Hepatocyte (in vitro differentiated cells): ENCODE measurements at regions not wholly inside any gene's neighbourhood (a gene's known extent, or its start where the extent isn't known, plus 50 kb on each side); places are given as distances from the start of the nearest gene placed in this dataset.

Experiments
- DNase-seq: peaks from one replicate; pipeline ENCODE4 v3.0.0-alpha.2; 2016; ENCODE audit warnings: low spot score
- H2AFZ ChIP-seq: fragments of 200-600 bp; sonication (generic); 2 replicates; pipeline ENCODE4 v1.6.0; 2016; ENCODE audit warnings: antibody characterized with exemption, mild to moderate bottlenecking
- H3K27ac ChIP-seq: fragments of 200-600 bp; sonication (generic); 2 replicates; pipeline ENCODE4 v1.5.1; 2016; ENCODE audit warnings: mild to moderate bottlenecking
- H3K27me3 ChIP-seq: fragments of 200-600 bp; sonication (generic); 2 replicates; pipeline ENCODE4 v1.6.1; 2016
- H3K36me3 ChIP-seq: fragments of 200-600 bp; sonication (generic); replicated peaks from 2 replicates; pipeline ENCODE4 v1.5.1; 2016; ENCODE audit warnings: low read depth; ENCODE audit not compliant: insufficient read depth
- H3K4me1 ChIP-seq: fragments of 200-600 bp; sonication (generic); 2 replicates; pipeline ENCODE4 v1.5.1; 2016; ENCODE audit warnings: mild to moderate bottlenecking, moderate library complexity; ENCODE audit not compliant: insufficient read depth
- H3K4me2 ChIP-seq: fragments of 200-600 bp; sonication (generic); 2 replicates; pipeline ENCODE4 v1.6.0; 2016
- H3K4me3 ChIP-seq: fragments of 200-600 bp; sonication (generic); 2 replicates; pipeline ENCODE4 v1.5.1; 2016; ENCODE audit warnings: mild to moderate bottlenecking
- H3K79me2 ChIP-seq: fragments of 200-600 bp; sonication (generic); 2 replicates; pipeline ENCODE4 v1.6.0; 2017; ENCODE audit warnings: mild to moderate bottlenecking
- H3K9me2 ChIP-seq: fragments of 200-600 bp; sonication (generic); replicated peaks from 2 replicates; pipeline ENCODE4 v1.6.0; 2017; ENCODE audit warnings: mild to moderate bottlenecking; ENCODE audit not compliant: insufficient read depth
- H3K9me3 ChIP-seq: fragments of 200-600 bp; sonication (generic); 2 replicates; pipeline ENCODE4 v1.5.1; 2016; ENCODE audit warnings: low read depth, mild to moderate bottlenecking
- H4K20me1 ChIP-seq: fragments of 200-600 bp; sonication (generic); 2 replicates; pipeline ENCODE4 v1.6.0; 2016; ENCODE audit warnings: mild to moderate bottlenecking; ENCODE audit not compliant: insufficient read depth, poor library complexity, severe bottlenecking
- EZH2 ChIP-seq: fragments of 200-600 bp; sonication (generic); IDR thresholded peaks from 2 replicates; pipeline ENCODE4 v1.6.1; 2016; ENCODE audit warnings: antibody characterized with exemption, mild to moderate bottlenecking, borderline replicate concordance
- EZH2phosphoT487 ChIP-seq: fragments of 200-600 bp; sonication (generic); IDR thresholded peaks from one replicate; pipeline ENCODE4 v1.6.1; 2018; ENCODE audit warnings: antibody characterized with exemption, mild to moderate bottlenecking, low read depth, moderate library complexity; ENCODE audit not compliant: unreplicated experiment, severe bottlenecking
- WGBS: methylation state at CpG from one replicate; pipeline ENCODE4 v1.1.6; 2016; ENCODE audit warnings: low lambda C conversion rate; ENCODE audit errors: missing lambda C conversion rate; 5-methylcytosine and 5-hydroxymethylcytosine counted together
- TF ChIP-seq, protein P1 (sequence below): fragments of 200-600 bp; sonication (generic); IDR thresholded peaks from 2 replicates; pipeline ENCODE4 v1.5.1; 2016; ENCODE audit warnings: antibody characterized with exemption, mild to moderate bottlenecking; ENCODE audit not compliant: poor library complexity

DNA sequence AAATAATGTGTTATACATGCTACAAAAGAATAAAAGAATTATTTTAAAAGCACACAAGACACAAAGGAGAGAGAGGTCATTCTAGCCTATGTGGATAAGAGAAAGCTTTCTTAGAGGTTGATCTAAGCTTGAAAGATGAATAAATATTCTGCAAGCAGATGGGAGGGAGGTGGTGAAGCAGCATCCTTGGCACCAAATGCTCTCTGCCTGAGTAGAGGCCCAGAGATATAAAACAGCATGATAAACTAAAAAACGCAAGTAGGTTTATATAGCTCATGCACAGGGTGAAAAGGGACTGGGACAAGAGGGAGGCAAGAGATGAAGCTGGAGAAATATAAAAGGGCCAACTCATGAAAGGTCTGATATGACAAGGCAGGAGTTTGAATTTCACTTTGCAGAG lies 283.2 kb upstream of the POU5F2 start:
- TF ChIP-seq EZH2, result no peak
- TF ChIP-seq, protein P1, sequence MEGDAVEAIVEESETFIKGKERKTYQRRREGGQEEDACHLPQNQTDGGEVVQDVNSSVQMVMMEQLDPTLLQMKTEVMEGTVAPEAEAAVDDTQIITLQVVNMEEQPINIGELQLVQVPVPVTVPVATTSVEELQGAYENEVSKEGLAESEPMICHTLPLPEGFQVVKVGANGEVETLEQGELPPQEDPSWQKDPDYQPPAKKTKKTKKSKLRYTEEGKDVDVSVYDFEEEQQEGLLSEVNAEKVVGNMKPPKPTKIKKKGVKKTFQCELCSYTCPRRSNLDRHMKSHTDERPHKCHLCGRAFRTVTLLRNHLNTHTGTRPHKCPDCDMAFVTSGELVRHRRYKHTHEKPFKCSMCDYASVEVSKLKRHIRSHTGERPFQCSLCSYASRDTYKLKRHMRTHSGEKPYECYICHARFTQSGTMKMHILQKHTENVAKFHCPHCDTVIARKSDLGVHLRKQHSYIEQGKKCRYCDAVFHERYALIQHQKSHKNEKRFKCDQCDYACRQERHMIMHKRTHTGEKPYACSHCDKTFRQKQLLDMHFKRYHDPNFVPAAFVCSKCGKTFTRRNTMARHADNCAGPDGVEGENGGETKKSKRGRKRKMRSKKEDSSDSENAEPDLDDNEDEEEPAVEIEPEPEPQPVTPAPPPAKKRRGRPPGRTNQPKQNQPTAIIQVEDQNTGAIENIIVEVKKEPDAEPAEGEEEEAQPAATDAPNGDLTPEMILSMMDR, result no peak
- TF ChIP-seq EZH2phosphoT487, result no peak
- Histone ChIP-seq H3K4me2 (no peak overlapping the region), H3K9me2 (no peaks in the 10 kb centered on the region), H4K20me1 (no peaks in the 10 kb centered on the region), H3K27ac (no peak overlapping the region), H3K27me3 (no peaks in the 10 kb centered on the region), H3K79me2 (no peaks in the 10 kb centered on the region), H3K9me3 (no peaks in the 10 kb centered on the region), H3K4me3 (no peak overlapping the region), H3K36me3 (no peaks in the 10 kb centered on the region), H3K4me1 (no peaks in the 10 kb centered on the region), H2AFZ (no peak overlapping the region)
- 100% methylated on average over 1 of the region's 1 CpG for WGBS
- no peak for DNase-seq

DNA sequence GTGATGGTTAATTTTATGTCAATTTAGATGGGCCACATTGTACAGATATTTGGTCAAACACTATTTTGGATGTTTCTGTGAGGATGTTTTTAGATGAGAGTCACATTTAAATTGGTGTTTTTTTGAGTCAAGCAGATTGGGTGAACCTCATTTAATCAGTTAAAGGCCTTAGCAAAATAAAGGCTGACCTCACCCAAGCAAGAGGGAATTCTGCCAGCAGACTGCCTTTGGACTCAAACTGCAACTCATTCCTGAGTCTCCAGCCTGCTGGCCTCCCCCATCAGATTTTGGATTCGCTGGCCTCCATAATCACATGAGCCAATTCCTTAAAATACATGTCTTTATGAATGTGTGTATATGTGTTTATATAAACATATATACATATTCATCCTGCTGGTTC lies 282.7 kb upstream of the POU5F2 start:
- no peak for DNase-seq
- 89% methylated on average over 1 of the region's 1 CpG for WGBS
- no peaks in the 10 kb centered on the region for H3K36me3 ChIP-seq
- H3K9me2 ChIP-seq, result no peaks in the 10 kb centered on the region
- H3K4me2 ChIP-seq, result no peak overlapping the region
- no peak overlapping the region for H3K27ac ChIP-seq
- no peaks in the 10 kb centered on the region for H3K27me3 ChIP-seq
- H3K9me3 ChIP-seq, result no peaks in the 10 kb centered on the region
- no peaks in the 10 kb centered on the region for H3K4me1 ChIP-seq
- TF ChIP-seq, protein P1, result no peak
- TF ChIP-seq EZH2 (no peak), EZH2phosphoT487 (no peak)
- no peaks in the 10 kb centered on the region for H3K79me2 ChIP-seq
- no peaks in the 10 kb centered on the region for H4K20me1 ChIP-seq
- no peak overlapping the region for H2AFZ ChIP-seq
- no peak overlapping the region for H3K4me3 ChIP-seq

DNA sequence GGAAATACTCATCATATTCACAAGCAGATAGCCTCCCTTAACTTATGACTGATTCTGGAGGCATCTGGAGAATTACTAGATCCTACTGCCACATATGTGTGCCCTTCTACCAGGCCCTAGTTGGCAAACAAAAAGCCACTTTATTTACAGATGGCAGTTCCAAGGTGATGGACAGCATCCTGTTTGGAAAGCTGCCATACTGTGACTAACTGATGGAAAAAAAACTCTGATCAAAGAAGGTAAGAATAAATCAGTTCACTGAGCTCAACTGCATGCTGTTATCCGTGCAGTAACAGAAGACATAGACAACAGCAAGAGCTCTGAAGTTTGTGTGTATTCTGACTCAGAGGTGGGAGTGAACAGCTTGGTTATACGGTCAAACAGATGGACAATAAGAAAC lies 279.8 kb upstream of the POU5F2 start:
- Histone ChIP-seq H3K36me3 (no peaks in the 10 kb centered on the region), H3K79me2 (no peaks in the 10 kb centered on the region), H3K27ac (no peak overlapping the region), H3K27me3 (no peaks in the 10 kb centered on the region), H3K4me3 (no peak overlapping the region), H3K4me1 (no peaks in the 10 kb centered on the region), H4K20me1 (no peaks in the 10 kb centered on the region), H2AFZ (no peak overlapping the region), H3K9me2 (no peaks in the 10 kb centered on the region), H3K9me3 (no peaks in the 10 kb centered on the region), H3K4me2 (no peak overlapping the region)
- no peak for TF ChIP-seq EZH2phosphoT487
- DNase-seq, result no peak
- 70% methylated on average over 2 of the region's 2 CpGs for WGBS

DNA sequence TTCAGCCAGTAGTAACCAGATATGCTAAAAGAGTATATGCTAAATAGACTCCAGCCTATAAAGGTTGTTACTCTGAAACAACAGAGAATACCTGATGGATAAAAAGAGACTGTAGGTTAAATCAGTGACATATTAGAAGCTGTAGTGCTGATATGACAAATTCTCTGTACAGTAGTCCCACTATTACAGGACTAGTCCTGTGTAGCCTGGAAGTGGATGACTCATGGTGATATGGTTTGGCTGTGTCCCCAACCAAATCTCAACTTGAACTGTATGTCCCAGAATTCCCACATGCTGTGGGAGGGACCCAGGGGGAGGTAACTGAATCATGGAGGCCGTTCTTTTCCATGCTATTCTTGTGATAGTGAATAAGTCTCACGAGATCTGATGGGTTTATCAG lies 276.2 kb upstream of the POU5F2 start:
- Histone ChIP-seq H3K4me2 (no peak overlapping the region), H3K4me3 (no peak overlapping the region), H3K79me2 (no peaks in the 10 kb centered on the region), H2AFZ (no peak overlapping the region), H3K27ac (no peak overlapping the region), H3K36me3 (no peaks in the 10 kb centered on the region), H3K27me3 (no peaks in the 10 kb centered on the region), H3K4me1 (no peaks in the 10 kb centered on the region), H4K20me1 (no peaks in the 10 kb centered on the region), H3K9me3 (peaks cover 8% of the 10 kb centered on the region), H3K9me2 (no peaks in the 10 kb centered on the region)
- TF ChIP-seq EZH2, result no peak
- TF ChIP-seq EZH2phosphoT487, result no peak
- TF ChIP-seq, protein P1, result no peak
- DNase-seq, result no peak
- 98% methylated on average over 2 of the region's 2 CpGs for WGBS
